CD14-positive monocyte (primary cell): ENCODE measurements at regions not wholly inside any gene's neighbourhood (a gene's known extent, or its start where the extent isn't known, plus 50 kb on each side); places are given as distances from the start of the nearest gene placed in this dataset.

Source experiments
- DNase-seq, 3 donors: peaks; one replicate each; pipeline ENCODE4 v3.0.0-alpha.2; 2011 to 2022
- H2AFZ ChIP-seq: 2 replicates; pipeline ENCODE4 v1.6.0; 2012; ENCODE audit warnings: mild to moderate bottlenecking, low read depth, low read length, inconsistent platforms; ENCODE audit not compliant: insufficient read depth, poor library complexity, severe bottlenecking
- H3K27ac ChIP-seq, 2 donors: 1 replicate in 1 of 2; 2 replicates in 1 of 2; pipeline ENCODE4 v1.5.1; 2012 to 2013; ENCODE audit warnings: low read length in 2 of 2, control low read depth in 1 of 2, inconsistent platforms in 1 of 2, low read depth in 1 of 2, mild to moderate bottlenecking in 1 of 2
- H3K27me3 ChIP-seq, 2 donors: one replicate each; pipeline versions ENCODE4 v1.6.0 to v1.6.1; 2011 to 2013; ENCODE audit warnings: low read length in 2 of 2; ENCODE audit not compliant: control insufficient read depth in 2 of 2, insufficient read depth in 2 of 2
- H3K36me3 ChIP-seq, 2 donors: replicated peaks in 1 of 2; 1 replicate in 1 of 2; 2 replicates in 1 of 2; pipeline versions ENCODE4 v1.5.1 to v1.6.1; 2012 to 2013; ENCODE audit warnings: low read length in 2 of 2, control low read depth in 1 of 2, inconsistent platforms in 1 of 2, mild to moderate bottlenecking in 1 of 2; ENCODE audit not compliant: insufficient read depth in 2 of 2, control insufficient read depth in 1 of 2
- H3K4me1 ChIP-seq, 2 donors: 1 replicate in 1 of 2; 2 replicates in 1 of 2; pipeline versions ENCODE4 v1.5.1 to v1.6.1; 2012 to 2013; ENCODE audit warnings: low read length in 2 of 2, control low read depth in 1 of 2, inconsistent platforms in 1 of 2, mild to moderate bottlenecking in 1 of 2, moderate library complexity in 1 of 2; ENCODE audit not compliant: insufficient read depth in 2 of 2, control insufficient read depth in 1 of 2
- H3K4me2 ChIP-seq: replicated peaks from 2 replicates; pipeline ENCODE3; 2012; ENCODE audit warnings: low read length, moderate library complexity, mild to moderate bottlenecking; ENCODE audit not compliant: poor library complexity, severe bottlenecking; ENCODE audit errors: extremely low read depth
- H3K4me3 ChIP-seq, 3 experiments: fragments of 200-600 bp in 1 of 3; sonication (generic) in 1 of 3; replicated peaks in 1 of 3; 1 replicate in 2 of 3; 2 replicates in 1 of 3; pipeline ENCODE4 v1.5.1; 2011 to 2013; ENCODE audit warnings: low read length in 3 of 3, mild to moderate bottlenecking in 3 of 3, control low read depth in 2 of 3, low read depth in 2 of 3, inconsistent platforms in 1 of 3, moderate library complexity in 1 of 3
- H3K79me2 ChIP-seq: 2 replicates; pipeline ENCODE4 v1.6.0; 2012; ENCODE audit warnings: mild to moderate bottlenecking, control low read depth, inconsistent platforms, low read length, moderate library complexity; ENCODE audit not compliant: insufficient read depth
- H3K9ac ChIP-seq: 2 replicates; pipeline ENCODE4 v1.6.0; 2017; ENCODE audit warnings: low read length, mild to moderate bottlenecking; ENCODE audit not compliant: insufficient read depth, poor library complexity, severe bottlenecking
- H3K9me3 ChIP-seq, 2 donors: replicated peaks in 1 of 2; 1 replicate in 1 of 2; 2 replicates in 1 of 2; pipeline versions ENCODE4 v1.5.1 to v1.6.1; 2012 to 2013; ENCODE audit warnings: low read length in 2 of 2, control low read depth in 1 of 2; ENCODE audit not compliant: control insufficient read depth in 1 of 2, insufficient read depth in 1 of 2
- H4K20me1 ChIP-seq: 2 replicates; pipeline ENCODE4 v1.6.0; 2012; ENCODE audit warnings: mild to moderate bottlenecking, low read length, control low read depth, moderate library complexity; ENCODE audit not compliant: insufficient read depth
- H3K27ac Mint-ChIP-seq, 7 donors: one replicate each; pipeline ENCODE4 v1.8.0; 2020; ENCODE audit warnings: mild to moderate bottlenecking in 7 of 7, mixed read lengths in 7 of 7, moderate library complexity in 6 of 7, inconsistent platforms in 2 of 7
- H3K27me3 Mint-ChIP-seq, 3 donors: one replicate each; pipeline ENCODE4 v1.8.0; 2021 to 2022; ENCODE audit warnings: low read depth in 3 of 3, mild to moderate bottlenecking in 3 of 3, mixed read lengths in 3 of 3, moderate library complexity in 3 of 3, inconsistent platforms in 1 of 3
- H3K36me3 Mint-ChIP-seq, 2 donors: one replicate each; pipeline ENCODE4 v1.8.0; 2020; ENCODE audit warnings: mixed read lengths in 2 of 2, inconsistent platforms in 1 of 2, mild to moderate bottlenecking in 1 of 2
- H3K4me1 Mint-ChIP-seq: one replicate; pipeline ENCODE4 v1.8.0; 2020; ENCODE audit warnings: mild to moderate bottlenecking, mixed read lengths
- H3K4me3 Mint-ChIP-seq, 2 donors: one replicate each; pipeline ENCODE4 v1.8.0; 2020; ENCODE audit warnings: mild to moderate bottlenecking in 2 of 2, mixed read lengths in 2 of 2, moderate library complexity in 1 of 2
- H3K9me3 Mint-ChIP-seq, 7 donors: one replicate each; pipeline ENCODE4 v1.8.0; 2020 to 2022; ENCODE audit warnings: mixed read lengths in 7 of 7, mild to moderate bottlenecking in 6 of 7, moderate library complexity in 6 of 7, inconsistent platforms in 2 of 7
- WGBS: methylation state at CpG from one replicate; pipeline ENCODE4 v1.1.5; 2013; ENCODE audit warnings: missing lambda C conversion rate; ENCODE audit not compliant: insufficient coverage; 5-methylcytosine and 5-hydroxymethylcytosine counted together
- intact Hi-C, 2 donors: fragments of 100-400 bp; cut with micrococcal nuclease; formaldehyde crosslinking; loops; one replicate each; pipeline versions ENCODE4 v1.15.0 to v1.15.1; 2023
- TF ChIP-seq, protein P1 (sequence below): fragments of 200-600 bp; IDR thresholded peaks from one replicate; pipeline ENCODE4 v1.8.0; 2022; ENCODE audit warnings: antibody characterized with exemption, mild to moderate bottlenecking

GRCh38 chr9:20226345-20226744, 396.0 kb downstream of the MLLT3 start:
- Histone ChIP-seq H3K9me3 (no peaks in the 10 kb centered on the region), H3K9ac (no peak overlapping the region), H3K36me3 (no peaks in the 10 kb centered on the region), H2AFZ (no peak overlapping the region), H3K4me1 (no peaks in the 10 kb centered on the region), H4K20me1 (no peaks in the 10 kb centered on the region), H3K27me3 (no peaks in the 10 kb centered on the region), H3K27ac (no peak overlapping the region), H3K4me3 (no peak overlapping the region), H3K4me2 (no peak overlapping the region), H3K79me2 (no peaks in the 10 kb centered on the region)
- WGBS = 100% methylated on average over 1 of the region's 5 CpGs
- H3K4me3 Mint-ChIP-seq = no peak overlapping the region
- H3K27me3 Mint-ChIP-seq = peaks cover 0 to 2% (median 2%) of the 10 kb centered on the region in 3 donors
- TF ChIP-seq, protein P1, sequence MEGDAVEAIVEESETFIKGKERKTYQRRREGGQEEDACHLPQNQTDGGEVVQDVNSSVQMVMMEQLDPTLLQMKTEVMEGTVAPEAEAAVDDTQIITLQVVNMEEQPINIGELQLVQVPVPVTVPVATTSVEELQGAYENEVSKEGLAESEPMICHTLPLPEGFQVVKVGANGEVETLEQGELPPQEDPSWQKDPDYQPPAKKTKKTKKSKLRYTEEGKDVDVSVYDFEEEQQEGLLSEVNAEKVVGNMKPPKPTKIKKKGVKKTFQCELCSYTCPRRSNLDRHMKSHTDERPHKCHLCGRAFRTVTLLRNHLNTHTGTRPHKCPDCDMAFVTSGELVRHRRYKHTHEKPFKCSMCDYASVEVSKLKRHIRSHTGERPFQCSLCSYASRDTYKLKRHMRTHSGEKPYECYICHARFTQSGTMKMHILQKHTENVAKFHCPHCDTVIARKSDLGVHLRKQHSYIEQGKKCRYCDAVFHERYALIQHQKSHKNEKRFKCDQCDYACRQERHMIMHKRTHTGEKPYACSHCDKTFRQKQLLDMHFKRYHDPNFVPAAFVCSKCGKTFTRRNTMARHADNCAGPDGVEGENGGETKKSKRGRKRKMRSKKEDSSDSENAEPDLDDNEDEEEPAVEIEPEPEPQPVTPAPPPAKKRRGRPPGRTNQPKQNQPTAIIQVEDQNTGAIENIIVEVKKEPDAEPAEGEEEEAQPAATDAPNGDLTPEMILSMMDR = no peak
- no peak for DNase-seq
- H3K36me3 Mint-ChIP-seq = no peaks in the 10 kb centered on the region
- no peak overlapping the region for H3K27ac Mint-ChIP-seq
- intact Hi-C loops = no loop called here
- peaks cover 0 to 9% (median 3%) of the 10 kb centered on the region in 7 donors for H3K9me3 Mint-ChIP-seq
- H3K4me1 Mint-ChIP-seq = peaks cover 2% of the 10 kb centered on the region

DNA sequence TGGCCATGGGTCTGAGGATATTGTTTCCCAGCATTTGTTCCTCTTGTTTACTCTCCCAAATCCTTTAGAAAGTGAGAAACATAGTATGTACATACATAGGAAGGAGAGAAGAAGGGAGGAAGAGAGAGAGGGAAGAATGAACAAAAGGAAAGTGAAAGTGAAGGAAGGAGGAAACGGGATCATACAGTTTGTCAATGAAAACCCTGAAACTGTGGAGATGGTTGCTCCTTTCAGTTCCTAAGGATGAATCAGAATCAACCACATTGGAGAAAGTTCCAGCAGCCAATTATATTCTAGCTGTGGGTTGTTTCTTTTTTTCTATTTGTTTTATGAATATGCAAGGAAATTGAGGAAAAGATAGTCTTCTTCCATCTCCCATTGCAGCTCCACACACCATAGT, 396.5 kb downstream of the MLLT3 start:
- H4K20me1 ChIP-seq = no peaks in the 10 kb centered on the region
- no peaks in the 10 kb centered on the region for H3K36me3 Mint-ChIP-seq
- peaks cover 2% of the 10 kb centered on the region for H3K4me1 Mint-ChIP-seq
- peaks cover 0 to 7% (median 3%) of the 10 kb centered on the region in 7 donors for H3K9me3 Mint-ChIP-seq
- H3K9ac ChIP-seq = no peak overlapping the region
- H3K27ac ChIP-seq = no peak overlapping the region
- no peak overlapping the region for H3K27ac Mint-ChIP-seq
- no peaks in the 10 kb centered on the region for H3K36me3 ChIP-seq
- no peak overlapping the region for H3K4me2 ChIP-seq
- H3K79me2 ChIP-seq = no peaks in the 10 kb centered on the region
- no peak overlapping the region for H2AFZ ChIP-seq
- DNase-seq = no peak
- H3K4me3 ChIP-seq = no peak overlapping the region
- no peaks in the 10 kb centered on the region for H3K27me3 ChIP-seq
- no peaks in the 10 kb centered on the region for H3K9me3 ChIP-seq
- H3K4me3 Mint-ChIP-seq = peak overlapping the region in 1 of 2 donors; percentile 37
- H3K27me3 Mint-ChIP-seq = peaks cover 0 to 2% (median 0%) of the 10 kb centered on the region in 3 donors
- H3K4me1 ChIP-seq = no peaks in the 10 kb centered on the region
- WGBS = no CpG with 5 or more reads among the region's 1 CpG
- intact Hi-C loops = no loop called here
- TF ChIP-seq, protein P1 = no peak
